ENCODE measurements at regions not wholly inside any gene's neighbourhood (a gene's known extent, or its start where the extent isn't known, plus 50 kb on each side); places are given as distances from the start of the nearest gene placed in this dataset.

DNA sequence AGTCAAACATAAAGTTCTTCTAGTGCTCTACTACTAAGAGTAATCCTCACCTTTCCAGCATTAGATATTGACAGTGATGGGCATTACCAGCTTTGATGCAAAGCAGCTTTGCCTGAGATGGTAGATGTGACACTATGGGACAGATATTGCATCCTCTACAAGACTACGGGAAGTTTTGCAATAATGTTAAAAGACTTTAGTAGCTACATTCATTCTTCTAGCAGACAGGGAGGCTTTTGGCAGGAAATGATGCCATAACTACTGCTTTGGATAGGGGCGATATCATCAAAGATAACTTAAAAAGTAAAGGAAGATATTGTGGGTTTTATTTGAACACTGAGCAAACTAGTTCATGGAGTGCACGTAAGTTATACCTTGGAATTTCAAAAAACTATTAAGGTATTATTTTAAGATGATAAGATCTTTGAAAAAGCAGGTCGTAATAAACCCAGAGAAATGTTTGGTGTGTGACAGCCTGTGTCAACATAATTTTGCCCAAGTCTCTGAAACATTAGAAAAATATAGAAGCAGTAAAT, 368.3 kb upstream of the TMPRSS15 start (continued):
- TF ChIP-seq, protein P1, sequence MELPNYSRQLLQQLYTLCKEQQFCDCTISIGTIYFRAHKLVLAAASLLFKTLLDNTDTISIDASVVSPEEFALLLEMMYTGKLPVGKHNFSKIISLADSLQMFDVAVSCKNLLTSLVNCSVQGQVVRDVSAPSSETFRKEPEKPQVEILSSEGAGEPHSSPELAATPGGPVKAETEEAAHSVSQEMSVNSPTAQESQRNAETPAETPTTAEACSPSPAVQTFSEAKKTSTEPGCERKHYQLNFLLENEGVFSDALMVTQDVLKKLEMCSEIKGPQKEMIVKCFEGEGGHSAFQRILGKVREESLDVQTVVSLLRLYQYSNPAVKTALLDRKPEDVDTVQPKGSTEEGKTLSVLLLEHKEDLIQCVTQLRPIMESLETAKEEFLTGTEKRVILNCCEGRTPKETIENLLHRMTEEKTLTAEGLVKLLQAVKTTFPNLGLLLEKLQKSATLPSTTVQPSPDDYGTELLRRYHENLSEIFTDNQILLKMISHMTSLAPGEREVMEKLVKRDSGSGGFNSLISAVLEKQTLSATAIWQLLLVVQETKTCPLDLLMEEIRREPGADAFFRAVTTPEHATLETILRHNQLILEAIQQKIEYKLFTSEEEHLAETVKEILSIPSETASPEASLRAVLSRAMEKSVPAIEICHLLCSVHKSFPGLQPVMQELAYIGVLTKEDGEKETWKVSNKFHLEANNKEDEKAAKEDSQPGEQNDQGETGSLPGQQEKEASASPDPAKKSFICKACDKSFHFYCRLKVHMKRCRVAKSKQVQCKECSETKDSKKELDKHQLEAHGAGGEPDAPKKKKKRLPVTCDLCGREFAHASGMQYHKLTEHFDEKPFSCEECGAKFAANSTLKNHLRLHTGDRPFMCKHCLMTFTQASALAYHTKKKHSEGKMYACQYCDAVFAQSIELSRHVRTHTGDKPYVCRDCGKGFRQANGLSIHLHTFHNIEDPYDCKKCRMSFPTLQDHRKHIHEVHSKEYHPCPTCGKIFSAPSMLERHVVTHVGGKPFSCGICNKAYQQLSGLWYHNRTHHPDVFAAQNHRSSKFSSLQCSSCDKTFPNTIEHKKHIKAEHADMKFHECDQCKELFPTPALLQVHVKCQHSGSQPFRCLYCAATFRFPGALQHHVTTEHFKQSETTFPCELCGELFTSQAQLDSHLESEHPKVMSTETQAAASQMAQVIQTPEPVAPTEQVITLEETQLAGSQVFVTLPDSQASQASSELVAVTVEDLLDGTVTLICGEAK (IDR thresholded peaks at IDR 0.05): no peak
- TF ChIP-seq, protein P1 (CRISPR knock-in tag; IDR thresholded peaks at IDR 0.05): no peak
- no peak for TF ChIP-seq ZNF586 (CRISPR knock-in tag; conservative IDR thresholded peaks at IDR 0.05)

Measured in K562 (cell line).